AG10803 (cell line): ENCODE measurements at regions not wholly inside any gene's neighbourhood (a gene's known extent, or its start where the extent isn't known, plus 50 kb on each side); places are given as distances from the start of the nearest gene placed in this dataset.

Source experiments
- DNase-seq: peaks from one replicate; pipeline ENCODE4 v3.0.0; 2010; ENCODE audit warnings: low read depth
- H3K4me3 ChIP-seq: 2 replicates; pipeline ENCODE4 v1.5.1; 2011; ENCODE audit warnings: mild to moderate bottlenecking, low read length, control low read depth
- CTCF ChIP-seq: conservative IDR thresholded peaks from 2 replicates; pipeline ENCODE4 v1.5.1; 2011; ENCODE audit warnings: mild to moderate bottlenecking, low read length, control low read depth, inconsistent platforms

GRCh38 chr13:64740493-64740892 lies 2489.6 kb downstream of the PCDH9 start:
- H3K4me3 ChIP-seq = no peak overlapping the region
- DNase-seq = no peak
- TF ChIP-seq CTCF = no peak

- DNase-seq = no peak
- TF ChIP-seq CTCF = no peak
- no peak overlapping the region for H3K4me3 ChIP-seq
Observed at GRCh38 chr13:64725492-64725891, 2504.6 kb downstream of the PCDH9 start.

- no peak overlapping the region for H3K4me3 ChIP-seq
- peak; percentile 92 for DNase-seq
- TF ChIP-seq CTCF = no peak
Observed at GRCh38 chr13:64723724-64724123, 2506.4 kb downstream of the PCDH9 start.

GRCh38 chr13:64718116-64718515 lies 2512.0 kb downstream of the PCDH9 start:
- H3K4me3 ChIP-seq = no peak overlapping the region
- no peak for DNase-seq
- TF ChIP-seq CTCF = no peak

DNA sequence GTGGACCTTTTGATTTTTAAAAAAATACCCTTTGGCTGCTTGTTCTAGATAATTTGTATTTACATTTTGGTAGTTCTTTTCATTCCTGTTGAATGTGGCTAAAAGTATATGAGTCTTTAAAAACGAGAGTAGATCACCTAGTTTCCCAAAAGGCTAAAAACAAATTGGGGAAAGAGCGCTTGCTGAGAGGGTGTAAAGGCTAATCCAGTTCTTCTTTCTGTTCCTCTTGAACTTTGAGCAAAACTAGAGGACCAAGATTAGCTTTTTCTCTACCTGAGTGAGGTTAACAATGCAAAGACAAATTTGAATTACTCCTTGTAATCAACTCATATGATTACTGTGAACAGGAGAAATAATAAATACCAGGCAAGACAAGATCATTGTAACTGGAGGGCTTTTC lies 2513.2 kb downstream of the PCDH9 start:
- no peak for DNase-seq
- H3K4me3 ChIP-seq = no peak overlapping the region
- no peak for TF ChIP-seq CTCF

GRCh38 chr13:64709079-64709478 lies 2521.1 kb downstream of the PCDH9 start:
- peak; percentile 6 for DNase-seq
- TF ChIP-seq CTCF = no peak
- H3K4me3 ChIP-seq = no peak overlapping the region

DNA sequence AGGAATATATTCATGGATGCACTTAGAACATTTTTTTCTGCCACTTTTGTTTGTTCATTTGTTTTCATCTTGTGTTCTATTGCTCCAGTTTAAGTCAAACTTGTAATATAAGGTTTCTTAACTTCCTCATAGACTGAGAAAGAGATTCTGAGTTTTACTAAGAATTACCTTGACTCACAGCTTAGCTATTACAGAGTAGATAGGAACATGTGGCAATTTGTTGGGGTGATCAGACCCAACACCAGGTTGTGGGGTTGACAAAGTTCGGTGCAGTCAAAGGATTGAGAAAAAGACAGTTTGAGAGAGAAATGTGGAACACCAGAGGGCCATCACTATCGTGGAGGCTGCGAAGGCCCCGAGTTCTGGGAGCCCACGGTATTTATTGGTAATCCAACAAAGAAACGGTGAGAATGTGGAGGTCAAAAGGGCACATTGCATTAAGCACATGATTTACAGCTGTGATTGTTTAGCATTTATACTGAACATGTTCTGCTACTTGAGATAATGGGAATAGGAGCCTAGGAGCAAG lies 2526.0 kb downstream of the PCDH9 start:
- DNase-seq = no peak
- TF ChIP-seq CTCF = no peak
- H3K4me3 ChIP-seq = no peak overlapping the region
